DND-41 (cell line): ENCODE measurements at regions not wholly inside any gene's neighbourhood (a gene's known extent, or its start where the extent isn't known, plus 50 kb on each side); places are given as distances from the start of the nearest gene placed in this dataset.

Source experiments
- CTCF ChIP-seq: IDR thresholded peaks from 2 replicates; pipeline ENCODE4 v1.5.1; 2012; ENCODE audit warnings: borderline replicate concordance, low read length, moderate library complexity, mild to moderate bottlenecking; ENCODE audit not compliant: poor library complexity, severe bottlenecking; ENCODE audit errors: extremely low read depth
- EZH2 ChIP-seq: IDR thresholded peaks from 3 replicates; pipeline ENCODE4 v1.6.1; 2012; ENCODE audit warnings: borderline replicate concordance, low read depth, mild to moderate bottlenecking, moderate library complexity, low read length, inconsistent platforms; ENCODE audit not compliant: severe bottlenecking

GRCh38 chr4:42225286-42225685, 72.8 kb upstream of the BEND4 start:
- TF ChIP-seq CTCF (no peak), EZH2 (no peak)
